ENCODE measurements at regions not wholly inside any gene's neighbourhood (a gene's known extent, or its start where the extent isn't known, plus 50 kb on each side); places are given as distances from the start of the nearest gene placed in this dataset.

- no peak for DNase-seq
Observed at GRCh38 chr2:14231391-14231898, 401.1 kb upstream of the LRATD1 start.

- DNase-seq: no peak
Observed at GRCh38 chr2:14232217-14232616, 400.3 kb upstream of the LRATD1 start.

- no peak for DNase-seq
Observed at GRCh38 chr2:14234911-14235310, 397.6 kb upstream of the LRATD1 start.

GRCh38 chr2:14235667-14236066, 396.9 kb upstream of the LRATD1 start:
- no peak for DNase-seq

GRCh38 chr2:14237902-14238301, 394.6 kb upstream of the LRATD1 start:
- no peak for DNase-seq

GRCh38 chr2:14239605-14240004, 392.9 kb upstream of the LRATD1 start:
- no peak for DNase-seq

GRCh38 chr2:14240868-14241267, 391.6 kb upstream of the LRATD1 start:
- DNase-seq: no peak

- DNase-seq: no peak
Observed at GRCh38 chr2:14245901-14246300, 386.6 kb upstream of the LRATD1 start.

- no peak for DNase-seq
Observed at GRCh38 chr2:14255135-14255820, 377.2 kb upstream of the LRATD1 start.

- DNase-seq: no peak
Observed at GRCh38 chr2:14256890-14257289, 375.6 kb upstream of the LRATD1 start.

- no peak for DNase-seq
Observed at GRCh38 chr2:14257801-14258507, 374.6 kb upstream of the LRATD1 start.

- DNase-seq: no peak
Observed at GRCh38 chr2:14261771-14262170, 370.7 kb upstream of the LRATD1 start.

- DNase-seq: no peak
Observed at GRCh38 chr2:14263053-14263452, 369.5 kb upstream of the LRATD1 start.

- DNase-seq: no peak
Observed at GRCh38 chr2:14270036-14270582, 362.4 kb upstream of the LRATD1 start.

GRCh38 chr2:14272396-14273075, 360.0 kb upstream of the LRATD1 start:
- no peak for DNase-seq

GRCh38 chr2:14273650-14274049, 358.9 kb upstream of the LRATD1 start:
- DNase-seq: no peak

- no peak for DNase-seq
Observed at GRCh38 chr2:14284244-14284643, 348.3 kb upstream of the LRATD1 start.

- no peak for DNase-seq
Observed at GRCh38 chr2:14285812-14286211, 346.7 kb upstream of the LRATD1 start.

GRCh38 chr2:14288016-14288415, 344.5 kb upstream of the LRATD1 start:
- no peak for DNase-seq

GRCh38 chr2:14292964-14293363, 339.6 kb upstream of the LRATD1 start:
- no peak for DNase-seq

- no peak for DNase-seq
Observed at GRCh38 chr2:14297340-14297739, 335.2 kb upstream of the LRATD1 start.

- no peak for DNase-seq
Observed at GRCh38 chr2:14297906-14298305, 334.6 kb upstream of the LRATD1 start.

- no peak for DNase-seq
Observed at GRCh38 chr2:14301331-14301730, 331.2 kb upstream of the LRATD1 start.

Measured in T-helper 2 cell (primary cell).